HPDE6-E6E7 (cell line): ENCODE measurements at regions not wholly inside any gene's neighbourhood (a gene's known extent, or its start where the extent isn't known, plus 50 kb on each side); places are given as distances from the start of the nearest gene placed in this dataset.
"Not testable (repeated sequence)": the region's sequence is repeated elsewhere in the genome, so short reads cannot be mapped to it uniquely, and the experiment has no call there.

Experiments
- DNase-seq: peaks from one replicate; pipeline ENCODE4 v3.0.0; 2011; ENCODE audit warnings: missing footprints; ENCODE audit errors: extremely low spot score

DNA sequence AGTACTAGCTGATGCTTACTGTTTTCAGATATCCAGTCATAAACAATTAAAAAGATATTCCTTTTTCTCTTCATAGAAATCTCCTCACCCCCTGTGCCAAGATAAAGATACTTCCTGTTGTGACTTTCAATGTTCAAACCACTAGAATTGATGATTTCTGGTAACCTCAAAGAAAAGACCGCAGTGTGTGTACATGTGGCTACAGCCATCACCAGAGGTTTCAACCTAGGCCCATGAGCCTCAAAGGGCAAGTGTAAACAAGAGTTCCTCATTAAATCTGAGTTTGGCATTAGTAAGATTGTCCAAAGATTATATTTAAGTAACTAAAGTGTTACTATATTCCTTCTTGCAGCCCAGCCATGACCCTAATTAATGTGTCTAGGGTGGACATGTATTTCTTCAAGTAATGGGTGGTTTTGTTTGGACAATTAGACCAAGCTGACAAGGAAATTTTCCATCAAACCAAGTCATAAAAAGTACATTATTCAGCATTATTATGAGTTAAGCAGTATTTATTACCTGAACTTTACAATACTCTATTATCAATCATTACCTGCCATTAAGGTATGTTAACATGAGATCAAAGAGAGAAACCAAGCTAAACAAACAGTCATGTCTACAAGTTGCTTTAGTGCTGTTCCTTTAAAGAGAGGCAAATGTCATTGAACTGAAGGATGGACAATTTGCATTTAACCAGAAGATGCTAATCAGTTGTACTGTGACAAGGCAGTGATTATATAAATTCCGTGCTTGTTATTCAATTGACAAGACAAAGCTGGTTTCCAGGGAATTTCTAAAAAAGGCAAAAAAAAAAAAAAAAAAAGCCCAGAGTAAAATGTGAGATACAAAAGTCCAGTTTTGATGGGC is 382.7 kb downstream of the LNPK start:
- DNase-seq: no peak

DNA sequence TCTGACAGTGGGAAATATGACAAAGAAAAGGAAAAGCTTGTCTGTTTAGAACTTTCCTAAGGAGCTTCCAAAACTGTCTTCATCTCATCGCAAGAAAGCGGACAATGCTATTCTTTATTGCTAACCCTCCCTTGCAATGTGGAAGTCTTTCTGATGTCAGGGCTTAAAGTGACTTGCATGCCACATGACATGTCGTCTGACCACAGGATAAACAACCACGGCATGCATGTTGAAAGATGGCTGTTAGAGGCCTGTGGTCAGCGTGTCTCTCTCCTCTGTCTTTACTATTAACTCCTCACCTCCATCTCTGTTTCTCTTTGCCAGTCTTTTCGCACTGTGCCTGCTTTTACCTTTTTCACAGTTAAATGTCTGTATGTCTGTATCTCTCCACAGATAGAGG is 389.8 kb downstream of the LNPK start:
- no peak for DNase-seq

DNA sequence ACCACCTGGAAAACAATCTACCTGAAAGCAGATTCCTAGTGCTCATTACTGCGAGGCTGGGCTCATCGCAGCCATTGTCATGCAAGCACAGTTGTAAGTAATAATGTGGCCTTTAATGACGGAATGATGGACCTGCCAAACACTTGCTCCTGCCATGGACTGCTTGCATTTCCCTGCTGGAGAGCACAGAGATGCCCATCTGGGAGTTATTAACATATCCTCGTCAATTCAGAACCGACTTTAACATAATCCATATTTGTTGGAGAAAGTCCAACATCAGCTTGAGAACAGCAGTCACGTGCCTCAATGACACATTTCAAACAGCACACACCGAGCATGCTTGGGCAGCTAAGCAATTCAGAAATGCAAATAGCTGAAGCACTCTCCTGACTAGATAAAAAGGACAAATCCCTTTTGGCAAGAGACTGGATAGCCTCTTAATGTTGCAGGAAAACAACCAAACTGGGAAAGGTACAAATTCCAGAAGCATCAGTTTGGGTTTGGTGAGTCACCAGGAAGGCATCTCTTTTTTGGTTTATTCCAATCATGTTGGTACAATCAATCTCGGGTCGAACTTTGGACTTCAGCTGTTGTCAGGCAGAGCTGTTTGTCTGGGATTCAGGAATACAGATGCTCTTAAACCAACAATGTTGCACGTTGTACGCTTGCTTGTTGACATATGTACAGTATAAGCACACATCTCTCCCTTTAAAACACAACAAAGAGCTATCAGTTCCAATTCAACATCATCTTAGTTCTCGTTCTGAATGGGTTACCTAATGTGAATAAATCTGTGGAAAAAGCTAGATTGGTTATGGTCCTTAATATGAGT is 395.8 kb downstream of the LNPK start:
- no peak for DNase-seq

DNA sequence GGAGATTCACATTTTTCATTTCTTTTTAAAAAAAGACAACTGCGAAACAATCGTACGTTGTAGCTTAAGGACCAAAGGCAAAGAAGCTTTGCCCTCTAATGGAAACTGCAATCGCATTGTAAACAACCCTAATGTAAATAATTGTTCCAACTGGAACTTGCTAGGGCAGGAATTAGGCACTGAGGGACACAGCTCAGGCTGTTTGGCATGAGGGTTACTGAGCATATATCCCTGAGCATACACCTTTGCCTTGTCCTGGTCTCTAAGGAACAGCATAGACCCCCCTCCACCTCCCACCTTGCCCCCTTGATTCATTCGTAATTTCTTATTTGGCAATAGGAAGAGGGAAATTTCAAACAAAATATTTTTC is 396.4 kb downstream of the LNPK start:
- DNase-seq: no peak

DNA sequence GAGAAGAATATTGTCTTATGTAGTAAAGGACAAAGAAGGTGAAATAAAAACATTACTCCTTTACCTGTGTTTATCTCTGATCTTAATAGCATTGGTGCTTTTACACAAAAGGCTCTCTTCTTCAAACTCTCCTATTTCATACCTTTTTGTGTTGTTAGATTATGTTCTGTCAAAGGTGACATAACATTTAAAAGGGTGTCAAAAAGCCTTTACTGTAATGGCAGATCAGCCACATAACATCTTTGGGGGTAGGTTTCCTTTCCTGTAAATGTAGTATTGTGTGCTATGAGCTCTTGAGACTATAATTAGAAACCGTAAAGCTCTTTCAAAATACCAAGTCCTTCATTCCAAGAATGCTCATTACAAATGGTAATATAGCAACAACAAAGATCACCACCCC is 400.1 kb downstream of the LNPK start:
- no peak for DNase-seq

DNA sequence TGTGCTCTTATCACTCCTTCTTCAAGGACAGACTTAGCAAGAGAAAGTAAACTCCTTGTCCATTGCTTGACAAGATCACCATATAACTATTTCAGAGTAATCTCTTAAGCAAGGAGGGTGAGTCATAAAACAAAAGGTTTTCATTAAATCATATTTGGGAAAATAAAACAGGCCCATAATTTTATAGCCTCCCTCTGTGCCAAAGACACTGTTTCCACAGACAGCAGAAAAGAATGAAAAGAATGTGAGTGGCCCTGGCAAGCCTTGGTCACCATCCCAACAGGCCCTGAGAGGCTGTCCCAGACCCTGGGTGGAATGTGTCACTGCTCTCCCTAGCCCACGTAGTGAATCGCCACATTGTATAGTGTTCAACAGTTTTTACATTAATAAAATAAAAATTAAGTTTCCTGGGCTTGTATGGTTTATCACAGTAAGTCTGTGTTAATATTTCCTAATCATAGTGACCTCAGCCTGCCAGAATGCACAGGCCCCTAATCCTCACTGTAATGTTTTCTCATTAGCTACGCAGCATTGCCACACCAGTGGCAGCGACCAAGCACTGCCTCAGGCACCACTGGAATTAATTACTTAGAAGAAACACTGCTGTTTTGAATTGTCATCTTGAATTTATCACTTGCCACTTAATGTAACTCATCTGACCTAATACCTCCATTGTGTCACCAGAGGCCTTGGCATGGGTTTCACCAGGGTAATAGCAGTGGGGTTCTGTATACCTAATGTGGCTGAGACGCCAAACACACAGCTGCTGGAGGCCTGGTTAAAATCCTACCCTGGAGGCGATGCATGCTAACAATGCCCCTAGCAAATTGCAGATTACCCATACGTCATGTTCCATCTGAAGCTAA is 401.9 kb downstream of the LNPK start:
- no peak for DNase-seq

DNA sequence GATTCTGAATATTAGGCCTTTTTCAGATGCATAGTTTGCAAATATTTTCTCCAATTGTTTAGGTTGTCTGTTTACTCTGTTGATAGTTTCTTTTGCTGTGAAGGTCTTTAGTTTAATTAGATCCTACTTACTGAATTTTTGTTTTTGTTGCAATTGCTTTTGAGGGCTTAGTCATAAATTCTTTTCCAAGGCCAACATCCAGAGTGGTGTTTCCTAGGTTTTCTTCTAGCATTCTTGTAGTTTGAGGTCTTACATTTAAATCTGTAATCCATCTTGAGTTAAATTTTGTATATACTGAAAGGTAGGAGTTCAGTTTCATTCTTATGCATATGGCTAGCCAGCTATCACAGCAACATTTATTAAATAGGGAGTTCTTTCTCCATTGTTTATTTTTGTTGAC is 404.8 kb downstream of the LNPK start:
- no peak for DNase-seq

DNA sequence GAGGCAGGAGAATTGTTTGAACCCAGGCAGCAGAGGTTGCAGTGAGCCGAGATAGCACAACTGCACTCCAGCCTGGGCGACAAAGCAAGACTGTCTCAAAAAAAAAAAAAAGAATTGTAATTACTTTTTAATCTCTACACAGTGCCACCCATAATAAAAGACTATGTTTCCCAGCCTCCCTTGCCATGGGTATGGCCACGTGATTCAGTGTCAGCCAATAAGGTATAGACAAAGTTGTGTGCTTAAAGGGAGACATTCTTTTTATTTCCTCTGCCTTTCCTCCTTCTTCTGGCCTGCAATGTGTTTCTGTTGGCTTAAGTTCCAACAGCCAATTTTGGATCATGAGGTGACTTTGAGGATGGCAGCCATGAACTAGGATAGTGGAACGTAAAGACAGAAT is 406.9 kb downstream of the LNPK start:
- DNase-seq: no peak

DNA sequence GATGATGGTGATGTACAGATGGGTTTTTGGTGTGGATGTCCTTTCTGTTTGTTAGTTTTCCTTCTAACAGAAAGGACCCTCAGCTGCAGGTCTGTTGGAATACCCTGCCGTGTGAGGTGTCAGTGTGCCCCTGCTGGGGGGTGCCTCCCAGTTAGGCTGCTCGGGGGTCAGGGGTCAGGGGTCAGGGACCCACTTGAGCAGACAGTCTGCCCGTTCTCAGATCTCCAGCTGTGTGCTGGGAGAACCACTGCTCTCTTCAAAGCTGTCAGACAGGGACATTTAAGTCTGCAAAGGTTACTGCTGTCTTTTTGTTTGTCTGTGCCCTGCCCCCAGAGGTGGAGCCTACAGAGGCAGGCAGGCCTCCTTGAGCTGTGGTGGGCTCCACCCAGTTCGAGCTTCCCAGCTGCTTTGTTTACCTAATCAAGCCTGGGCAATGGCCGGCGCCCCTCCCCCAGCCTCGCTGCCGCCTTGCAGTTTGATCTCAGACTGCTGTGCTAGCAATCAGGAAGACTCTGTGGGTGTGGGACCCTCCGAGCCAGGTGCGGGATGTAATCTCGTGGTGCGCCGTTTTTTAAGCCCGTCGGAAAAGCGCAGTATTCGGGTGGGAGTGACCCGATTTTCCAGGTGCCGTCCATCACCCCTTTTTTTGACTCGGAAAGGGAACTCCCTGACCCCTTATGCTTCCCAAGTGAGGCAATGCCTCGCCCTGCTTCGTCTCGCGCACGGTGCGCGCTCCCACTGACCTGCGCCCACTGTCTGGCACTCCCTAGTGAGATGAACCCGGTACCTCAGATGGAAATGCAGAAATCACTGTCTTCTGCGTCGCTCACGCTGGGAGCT is 408.2 kb downstream of the LNPK start:
- DNase-seq: not testable (repeated sequence)

DNA sequence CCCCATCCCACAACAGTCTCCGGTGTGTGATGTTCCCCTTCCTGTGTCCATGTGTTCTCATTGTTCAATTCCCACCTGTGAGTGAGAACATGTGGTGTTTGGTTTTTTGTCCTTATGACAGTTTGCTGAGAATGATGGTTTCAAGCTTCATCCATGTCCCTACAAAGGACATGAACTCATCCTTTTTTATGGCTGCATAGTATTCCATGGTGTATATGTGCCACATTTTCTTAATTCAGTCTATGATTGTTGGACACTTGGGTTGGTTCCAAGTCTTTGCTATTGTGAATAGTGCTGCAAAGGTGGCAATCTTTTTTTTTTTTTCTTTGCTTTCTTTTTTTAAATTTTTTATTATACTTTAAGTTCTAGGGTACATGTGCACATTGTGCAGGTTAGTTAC is 406.7 kb upstream of the ATP5MC3 start:
- DNase-seq: not testable (repeated sequence)

DNA sequence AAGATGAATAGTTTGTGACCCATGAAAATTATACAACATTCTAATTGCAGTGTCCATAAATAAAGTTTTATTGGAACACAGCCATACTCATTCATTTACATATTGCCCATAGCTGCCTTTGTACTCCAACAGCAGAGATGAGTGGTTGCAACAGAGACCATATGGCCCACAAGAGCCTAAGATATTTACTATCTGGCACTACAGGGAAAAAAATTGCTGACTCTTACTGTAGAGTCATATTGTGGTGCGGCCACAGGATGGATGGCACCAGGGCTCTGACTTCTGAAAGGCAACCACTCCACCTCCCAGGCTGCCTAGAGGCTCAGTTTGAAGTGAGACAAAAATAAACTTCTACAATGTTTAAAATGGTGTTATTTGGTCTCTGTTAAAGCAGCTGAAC is 404.0 kb upstream of the ATP5MC3 start:
- DNase-seq: no peak

DNA sequence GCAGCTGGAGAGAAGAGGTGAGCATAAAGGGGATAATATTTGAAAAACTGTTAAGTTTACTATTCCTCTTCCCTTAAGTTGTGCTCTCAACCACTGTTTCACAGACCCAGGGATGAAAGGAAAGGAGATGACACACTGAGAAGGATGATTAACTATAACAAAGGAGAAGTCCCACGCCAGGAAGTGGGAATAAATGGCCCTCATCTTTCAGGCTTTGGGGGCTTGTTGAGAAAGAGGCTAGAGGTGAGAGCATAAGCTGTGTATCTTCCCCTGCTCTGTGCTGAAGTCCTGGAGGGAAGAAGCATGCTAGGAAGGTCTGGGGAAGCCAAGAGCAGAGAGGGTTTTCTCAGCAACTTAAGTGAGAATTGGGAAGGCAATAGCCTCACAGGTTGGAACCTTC is 399.1 kb upstream of the ATP5MC3 start:
- DNase-seq: no peak

DNA sequence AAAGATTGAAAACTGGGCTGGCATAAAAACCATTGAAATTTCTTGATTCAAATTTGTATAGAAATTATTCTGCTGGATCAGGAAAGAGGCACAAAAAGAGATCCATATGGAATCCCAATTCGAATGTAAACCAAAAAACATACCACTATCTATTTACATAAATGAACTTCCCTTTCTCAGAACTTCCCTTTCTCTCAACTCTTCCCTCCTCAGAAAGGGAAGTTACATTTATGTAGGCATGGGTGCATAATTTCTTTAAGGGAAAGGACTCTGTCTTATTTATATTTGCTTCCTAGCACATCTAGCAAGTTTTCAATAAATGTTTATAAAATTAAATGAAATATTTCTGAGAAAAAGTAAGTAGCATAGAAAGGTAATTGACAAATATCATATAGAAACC is 398.1 kb upstream of the ATP5MC3 start:
- no peak for DNase-seq

DNA sequence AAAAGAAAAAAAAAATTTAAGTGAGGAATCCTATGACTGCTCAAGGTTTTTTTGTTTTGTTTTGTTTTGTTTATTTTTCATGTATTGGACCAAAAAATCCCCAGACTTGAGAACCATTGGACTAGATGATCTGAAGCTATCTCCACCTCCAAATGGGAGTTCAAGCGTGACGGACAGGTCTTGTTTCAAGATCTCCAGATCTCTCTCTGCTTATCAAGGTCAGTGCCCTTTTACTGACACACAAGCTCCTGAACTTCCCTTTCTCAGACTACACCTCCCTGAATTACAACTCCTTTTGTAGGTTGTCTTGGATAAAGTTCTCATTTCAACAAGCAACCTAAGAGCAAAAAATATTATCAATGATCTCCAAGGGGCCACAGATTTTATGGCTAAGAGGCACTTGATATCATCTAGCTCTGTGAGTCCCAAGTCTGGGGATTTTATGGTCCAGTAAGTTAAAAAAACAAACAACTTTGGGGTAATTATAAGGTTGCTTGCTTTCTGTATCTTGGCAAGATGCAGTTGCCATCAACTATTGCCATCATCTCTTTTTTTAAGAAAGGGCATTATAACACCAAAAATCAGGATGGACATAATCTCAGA is 396.0 kb upstream of the ATP5MC3 start:
- no peak for DNase-seq

DNA sequence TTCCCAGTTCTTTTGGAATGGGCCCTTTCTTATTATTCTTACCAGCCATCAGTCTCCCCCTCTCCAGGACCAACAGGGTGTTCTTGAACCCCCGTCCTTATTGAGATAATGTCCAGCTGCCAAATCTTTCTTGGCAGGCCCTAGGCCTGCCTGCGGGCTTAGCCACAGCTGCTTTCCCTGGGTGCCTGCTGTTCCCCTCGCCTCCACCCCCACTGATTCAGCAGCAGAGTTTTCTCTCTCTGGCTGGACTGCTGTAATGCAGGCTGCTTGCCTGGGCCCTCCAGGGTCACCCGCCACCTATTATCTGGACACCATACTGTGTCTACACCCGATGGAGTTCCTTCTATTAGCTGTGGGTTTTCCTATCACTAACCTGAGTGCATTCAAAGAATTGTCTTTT is 395.4 kb upstream of the ATP5MC3 start:
- DNase-seq: no peak

DNA sequence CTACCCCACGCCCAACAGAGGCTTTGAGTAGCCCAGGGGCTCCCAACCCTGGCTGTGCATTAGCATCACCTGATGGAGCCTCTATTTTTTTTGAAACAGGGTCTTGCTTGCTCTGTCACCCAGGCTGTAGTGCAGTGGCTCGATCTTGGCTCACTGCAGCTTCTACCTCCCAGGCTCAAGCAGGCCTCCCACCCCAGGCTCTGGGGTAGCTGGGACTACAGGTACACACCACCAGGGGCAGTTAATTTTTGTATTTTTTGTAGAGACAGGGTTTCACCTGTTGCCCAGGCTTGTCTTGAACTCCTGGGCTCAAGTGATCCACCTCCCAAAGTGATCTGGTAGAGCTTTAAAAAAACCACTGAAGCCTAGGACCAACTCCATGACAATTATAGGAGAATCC is 394.8 kb upstream of the ATP5MC3 start:
- DNase-seq: no peak

DNA sequence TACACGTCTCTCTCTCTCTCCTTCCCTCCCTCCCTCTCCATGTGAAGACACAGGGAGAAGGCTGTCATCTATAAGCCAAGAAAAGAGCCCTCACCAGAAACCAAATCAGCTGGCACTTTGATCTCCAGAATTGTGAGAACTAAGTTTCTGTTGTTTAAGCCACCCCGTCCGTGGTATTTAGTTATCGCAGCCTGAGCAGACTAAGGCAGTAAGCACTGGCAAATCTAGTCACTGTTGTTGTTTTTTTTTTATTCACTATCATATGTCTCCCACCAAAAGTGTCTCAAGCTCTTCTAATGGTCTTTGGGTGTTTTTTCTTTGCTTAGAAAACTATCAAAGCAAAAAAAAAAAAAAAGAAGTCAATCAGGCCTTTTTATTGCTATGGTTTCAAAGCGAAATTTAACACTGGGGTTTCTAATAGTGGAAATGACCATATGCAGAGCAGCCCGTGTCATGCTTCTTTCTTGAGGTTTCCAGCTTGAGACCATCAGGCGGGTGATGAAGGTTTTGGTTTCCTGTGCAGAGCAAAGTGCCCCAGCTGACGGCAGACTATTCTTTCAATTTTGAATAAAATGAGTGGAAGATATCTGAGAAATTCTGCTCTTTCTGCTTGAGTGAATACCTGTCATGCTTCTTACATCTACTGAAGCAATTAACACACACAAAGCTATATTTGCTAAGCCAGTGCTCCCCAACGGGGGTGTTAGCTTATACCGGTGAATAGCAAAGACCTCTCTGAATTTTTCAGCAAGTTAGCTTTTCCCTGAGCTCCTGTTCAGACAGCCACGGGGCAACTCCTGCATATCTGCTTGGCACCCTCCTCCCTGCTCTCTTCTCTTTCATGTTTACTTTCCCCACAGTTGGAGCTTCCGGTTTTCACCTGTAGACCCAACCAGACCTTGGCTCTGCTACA is 394.1 kb upstream of the ATP5MC3 start:
- DNase-seq: no peak

DNA sequence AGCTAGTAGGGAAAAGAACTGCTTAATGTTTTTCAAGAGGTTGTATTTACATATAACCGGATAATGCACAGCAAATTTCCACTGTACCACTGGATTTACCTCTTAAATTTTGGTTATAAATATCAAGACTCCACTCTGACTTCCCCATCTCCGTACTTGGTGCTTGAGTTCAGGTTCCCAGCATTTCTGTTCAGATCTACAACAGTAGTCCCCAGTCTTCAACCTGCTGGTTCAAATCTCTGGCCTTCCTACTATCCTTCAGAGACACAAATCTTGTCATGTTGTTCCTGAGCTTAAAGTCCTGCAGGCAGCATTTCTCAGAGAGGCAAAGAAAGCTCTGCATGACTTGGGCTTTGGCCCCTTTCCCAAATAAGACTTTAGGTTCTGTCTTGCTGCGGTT is 392.6 kb upstream of the ATP5MC3 start:
- no peak for DNase-seq

DNA sequence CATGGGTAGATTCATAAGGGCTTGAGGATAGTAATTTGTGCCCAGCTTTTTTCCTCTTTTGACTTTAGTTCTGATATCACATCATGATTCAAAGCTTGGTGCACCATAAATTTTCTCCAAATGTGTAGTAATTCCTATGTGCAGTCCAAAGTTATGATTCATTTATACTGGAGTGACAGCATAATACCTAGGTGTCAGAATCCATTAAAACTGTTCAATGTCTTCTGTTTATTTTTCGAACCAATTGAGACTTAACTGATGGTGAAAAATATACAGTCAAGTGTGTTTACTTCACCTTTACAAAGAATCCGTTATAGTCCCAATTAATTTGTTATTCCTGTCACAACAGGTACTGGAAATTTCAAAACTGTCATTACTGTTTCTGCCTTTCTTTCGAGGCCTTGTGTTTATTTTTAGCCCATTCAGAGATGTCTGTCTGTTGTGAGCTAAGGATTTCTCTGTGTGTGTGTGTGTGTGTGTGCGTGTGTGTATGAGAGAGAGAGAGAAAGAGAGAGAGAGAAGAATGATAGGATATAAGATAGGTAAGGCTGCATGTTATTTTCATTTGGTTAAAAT is 389.7 kb upstream of the ATP5MC3 start:
- DNase-seq: no peak
